SK-N-MC (cell line): ENCODE measurements at regions not wholly inside any gene's neighbourhood (a gene's known extent, or its start where the extent isn't known, plus 50 kb on each side); places are given as distances from the start of the nearest gene placed in this dataset.

Experiments
- DNase-seq: peaks from one replicate; pipeline ENCODE4 v3.0.0-alpha.2; 2011; ENCODE audit warnings: low read depth, low spot score
- H3K27ac ChIP-seq: fragments of 200-600 bp; sonication (generic); 2 replicates; pipeline ENCODE4 v1.5.1; 2016; ENCODE audit warnings: mixed run types
- H3K36me3 ChIP-seq: fragments of 200-600 bp; sonication (generic); 2 replicates; pipeline ENCODE4 v1.6.1; 2017; ENCODE audit warnings: antibody characterized with exemption, low read length, mixed read lengths; ENCODE audit not compliant: insufficient read depth
- H3K4me3 ChIP-seq: fragments of 200-600 bp; sonication (generic); 2 replicates; pipeline ENCODE4 v1.5.1; 2016
- H3K9ac ChIP-seq: fragments of 200-600 bp; sonication (generic); 2 replicates; pipeline ENCODE4 v1.8.0; 2017; ENCODE audit warnings: mixed run types, mixed read lengths; ENCODE audit not compliant: insufficient read length
- H3K9me3 ChIP-seq: fragments of 200-600 bp; sonication (generic); 2 replicates; pipeline ENCODE4 v1.6.1; 2017; ENCODE audit warnings: low read depth, mild to moderate bottlenecking, antibody characterized with exemption, low read length, moderate library complexity, mixed read lengths
- EZH2 ChIP-seq: fragments of 200-600 bp; sonication (generic); IDR thresholded peaks from one replicate; pipeline ENCODE4 v1.6.1; 2017; ENCODE audit warnings: antibody characterized with exemption
- FOXP2 ChIP-seq: optimal IDR thresholded peaks from 2 replicates; pipeline ENCODE3; 2011; ENCODE audit warnings: mild to moderate bottlenecking, moderate library complexity; ENCODE audit not compliant: insufficient read depth; ENCODE audit errors: extremely low read length, control extremely low read depth
- POLR2AphosphoS5 ChIP-seq: IDR thresholded peaks from 2 replicates; pipeline ENCODE4 v1.6.1; 2012; ENCODE audit warnings: mild to moderate bottlenecking, low read depth, low read length, borderline replicate concordance

DNA sequence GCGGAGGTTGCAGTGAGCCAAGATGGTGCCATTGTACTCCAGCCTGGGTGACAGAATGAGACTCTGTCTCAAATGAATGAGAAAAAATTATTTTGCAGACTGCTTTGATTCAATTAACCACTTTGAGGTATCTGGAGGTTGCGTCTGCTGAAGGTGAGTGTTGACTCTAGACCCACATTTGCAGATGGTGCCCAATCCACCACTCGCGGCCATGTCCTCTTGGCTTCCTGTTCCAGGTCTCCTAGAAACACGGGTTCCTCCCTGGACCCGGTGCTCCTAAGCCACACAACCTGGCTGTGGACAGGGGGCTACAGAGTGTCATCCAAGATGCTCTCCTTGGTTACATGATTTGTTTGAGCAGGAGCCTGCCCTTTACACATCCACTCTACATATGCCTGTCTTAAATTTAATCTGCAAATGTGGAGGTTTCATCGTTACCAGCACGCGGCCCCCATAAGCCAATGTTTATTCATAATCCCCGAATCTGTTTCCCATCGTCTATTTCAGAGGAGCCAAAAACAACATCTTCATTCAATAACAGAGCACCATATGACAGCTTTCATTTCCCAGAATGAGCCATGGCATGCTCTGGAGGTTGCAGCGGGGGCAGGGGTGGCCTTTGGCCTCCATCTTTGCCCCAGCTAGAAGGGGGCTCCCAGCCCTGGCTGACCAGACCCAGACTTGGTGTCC, 377.2 kb downstream of the CTTN start:
- Histone ChIP-seq H3K4me3 (no peak overlapping the region), H3K9ac (no peak overlapping the region), H3K36me3 (no peaks in the 10 kb centered on the region), H3K27ac (no peak overlapping the region), H3K9me3 (no peaks in the 10 kb centered on the region)
- DNase-seq, result no peak
- TF ChIP-seq POLR2AphosphoS5, result no peak
- TF ChIP-seq FOXP2, result no peak
- TF ChIP-seq EZH2, result no peak

DNA sequence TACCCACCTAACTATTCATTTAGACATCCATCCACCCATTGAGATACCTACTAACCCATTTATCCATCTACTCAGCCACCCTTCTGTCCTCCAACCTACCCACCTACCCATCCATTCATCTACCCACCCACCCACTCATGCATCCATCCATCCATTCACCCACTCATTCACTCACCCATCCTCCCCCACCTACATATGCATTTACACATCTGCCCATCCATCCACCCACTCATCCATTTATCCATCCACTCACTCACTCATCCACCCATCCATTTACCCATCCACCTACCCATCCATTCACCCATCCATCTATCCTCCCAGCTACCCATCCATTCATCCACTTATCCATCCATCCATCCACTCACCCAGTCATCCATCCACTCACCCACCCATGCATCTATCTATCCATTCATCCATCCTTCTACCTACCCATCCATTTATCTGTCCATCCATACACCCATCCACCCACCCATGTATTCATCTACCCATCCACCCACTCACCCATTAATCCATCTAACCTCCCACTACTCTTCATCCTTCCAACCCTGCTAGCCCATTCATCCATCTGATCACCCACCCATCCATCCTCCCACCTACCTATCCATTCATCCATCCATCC, 378.7 kb downstream of the CTTN start:
- no peak overlapping the region for H3K27ac ChIP-seq
- no peak for TF ChIP-seq FOXP2
- TF ChIP-seq POLR2AphosphoS5, result no peak
- TF ChIP-seq EZH2, result no peak
- no peaks in the 10 kb centered on the region for H3K36me3 ChIP-seq
- H3K4me3 ChIP-seq, result no peak overlapping the region
- H3K9ac ChIP-seq, result no peak overlapping the region
- DNase-seq, result no peak
- no peaks in the 10 kb centered on the region for H3K9me3 ChIP-seq

DNA sequence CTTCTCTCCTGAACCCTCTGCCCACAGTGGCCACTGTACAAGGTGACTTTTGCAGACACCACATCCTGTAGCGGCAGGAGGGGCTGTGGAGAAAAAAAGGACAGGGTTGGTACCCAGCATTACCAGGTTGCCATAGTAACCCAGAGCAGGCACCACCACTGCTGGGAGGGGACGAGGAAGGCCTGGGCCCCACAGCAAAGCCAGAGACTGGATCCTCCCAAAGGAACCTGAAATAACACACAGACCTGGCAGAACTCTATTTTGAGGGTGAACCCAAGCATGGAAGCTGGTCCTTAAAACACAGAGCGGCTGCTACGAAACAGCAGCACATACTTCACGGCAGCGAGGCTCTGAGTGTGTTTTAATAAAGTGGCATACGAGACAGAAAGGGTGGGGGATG, 380.6 kb downstream of the CTTN start:
- Histone ChIP-seq H3K9me3 (no peaks in the 10 kb centered on the region), H3K9ac (no peak overlapping the region), H3K27ac (no peak overlapping the region), H3K4me3 (no peak overlapping the region), H3K36me3 (no peaks in the 10 kb centered on the region)
- no peak for TF ChIP-seq EZH2
- TF ChIP-seq POLR2AphosphoS5, result no peak
- no peak for TF ChIP-seq FOXP2
- DNase-seq, result no peak

DNA sequence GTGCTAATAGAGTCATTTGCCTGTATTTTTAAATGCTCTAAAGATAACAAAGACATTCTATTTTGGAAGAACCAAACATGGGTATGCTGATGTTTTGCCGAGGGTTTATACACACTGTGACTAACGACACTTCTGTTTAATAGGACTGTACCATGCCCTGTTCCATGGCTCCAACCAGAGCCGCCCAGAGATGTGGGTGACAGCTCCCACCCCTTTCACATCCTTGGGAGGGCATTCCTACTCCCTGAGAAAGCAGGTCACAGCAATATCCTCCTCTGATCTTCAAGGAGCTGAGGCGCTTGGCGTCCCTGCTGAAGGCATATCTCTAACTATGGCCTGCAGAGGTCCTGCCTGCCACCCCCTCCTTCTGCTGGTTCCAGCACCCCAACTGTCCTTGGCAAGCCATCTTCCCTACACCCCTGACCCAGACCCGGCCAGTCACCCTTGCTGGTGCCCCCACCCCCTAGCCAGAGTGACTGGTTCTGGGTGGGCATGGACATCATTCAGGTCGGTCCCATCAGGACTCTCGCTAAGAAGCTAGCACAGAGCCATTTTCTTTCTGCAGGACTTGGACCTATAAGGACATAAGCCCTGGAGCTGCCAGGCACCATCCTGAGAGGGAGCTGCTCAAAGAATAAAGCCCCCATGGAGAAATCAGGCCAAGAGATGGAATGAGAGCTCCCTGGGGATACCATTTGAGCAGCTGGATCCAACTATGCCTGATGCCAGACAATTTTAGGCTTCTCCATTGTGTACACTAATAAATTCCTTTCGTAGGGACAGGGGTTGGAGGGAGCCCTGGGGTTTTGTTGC, 381.3 kb downstream of the CTTN start:
- TF ChIP-seq EZH2 (no peak), POLR2AphosphoS5 (no peak), FOXP2 (no peak)
- Histone ChIP-seq H3K9ac (no peak overlapping the region), H3K4me3 (no peak overlapping the region), H3K27ac (no peak overlapping the region), H3K36me3 (no peaks in the 10 kb centered on the region), H3K9me3 (no peaks in the 10 kb centered on the region)
- DNase-seq, result no peak

DNA sequence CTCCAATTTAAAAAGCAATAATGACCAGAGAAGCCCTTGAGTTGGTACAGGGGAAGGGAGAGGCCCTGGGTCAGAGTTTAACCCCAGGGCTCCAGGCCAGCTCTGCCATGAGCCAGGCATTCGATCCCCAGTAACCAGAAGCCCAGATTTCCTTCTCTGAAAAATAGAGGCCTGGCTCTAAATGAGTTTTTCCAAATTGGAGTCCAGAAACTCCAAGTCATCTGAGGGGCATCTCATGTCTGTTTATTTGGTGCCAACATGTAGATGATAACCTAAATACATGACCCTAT, 381.9 kb downstream of the CTTN start:
- Histone ChIP-seq H3K4me3 (no peak overlapping the region), H3K9ac (no peak overlapping the region), H3K27ac (no peak overlapping the region), H3K36me3 (no peaks in the 10 kb centered on the region), H3K9me3 (no peaks in the 10 kb centered on the region)
- no peak for DNase-seq
- TF ChIP-seq EZH2 (no peak), POLR2AphosphoS5 (no peak), FOXP2 (no peak)

DNA sequence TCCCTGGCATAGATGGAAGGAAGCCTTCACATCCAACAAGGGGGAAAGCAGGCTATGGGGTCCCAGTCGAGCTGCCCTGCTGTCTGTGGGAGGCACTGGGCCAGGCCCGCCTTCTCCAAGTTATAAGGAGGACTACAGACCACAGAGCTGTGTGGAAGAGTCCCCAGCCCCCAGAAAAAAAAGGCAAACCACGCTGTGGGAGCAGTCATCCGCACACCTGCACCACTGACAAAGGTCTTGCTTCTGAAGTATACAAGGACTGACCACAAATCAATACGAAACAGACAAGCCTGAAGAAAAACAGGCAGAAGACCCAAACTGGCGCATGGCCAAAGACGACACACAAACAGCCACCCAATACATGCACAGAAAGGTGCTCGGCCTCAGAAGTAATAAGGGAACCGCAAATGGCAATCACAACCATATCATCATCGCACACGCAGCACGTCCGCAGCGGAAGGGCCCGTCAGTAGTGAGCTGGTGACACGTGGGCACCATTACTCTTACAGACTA, 384.1 kb downstream of the CTTN start:
- TF ChIP-seq POLR2AphosphoS5 (no peak), EZH2 (no peak), FOXP2 (no peak)

DNA sequence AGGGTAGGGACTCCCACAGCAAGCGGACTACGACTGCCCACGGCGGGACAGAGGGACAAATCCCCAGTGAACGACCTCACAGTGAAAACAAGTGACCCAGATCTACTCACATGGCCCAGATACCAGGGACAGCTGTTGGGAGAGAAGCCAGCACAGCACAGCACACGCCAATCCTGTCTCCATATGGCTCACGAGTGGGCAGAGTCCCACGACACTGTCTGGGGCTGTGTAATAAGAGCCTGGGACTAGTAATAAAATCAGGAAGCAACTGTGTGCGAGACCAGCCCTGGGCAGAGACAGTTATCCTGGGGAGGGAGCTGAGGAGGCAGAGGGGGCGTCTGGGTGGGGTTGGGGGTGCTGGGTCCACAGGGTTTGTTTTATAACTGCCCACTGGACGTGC, 385.0 kb downstream of the CTTN start:
- TF ChIP-seq FOXP2 (no peak), POLR2AphosphoS5 (no peak), EZH2 (no peak)
- no peak for DNase-seq
- Histone ChIP-seq H3K4me3 (no peak overlapping the region), H3K9me3 (no peaks in the 10 kb centered on the region), H3K27ac (no peak overlapping the region), H3K36me3 (no peaks in the 10 kb centered on the region), H3K9ac (no peak overlapping the region)

More for the DNA sequence above, 384.1 kb downstream of the CTTN start:
- Histone ChIP-seq H3K4me3 (no peak overlapping the region), H3K36me3 (no peaks in the 10 kb centered on the region), H3K27ac (no peak overlapping the region), H3K9ac (no peak overlapping the region), H3K9me3 (no peaks in the 10 kb centered on the region)
- no peak for DNase-seq

DNA sequence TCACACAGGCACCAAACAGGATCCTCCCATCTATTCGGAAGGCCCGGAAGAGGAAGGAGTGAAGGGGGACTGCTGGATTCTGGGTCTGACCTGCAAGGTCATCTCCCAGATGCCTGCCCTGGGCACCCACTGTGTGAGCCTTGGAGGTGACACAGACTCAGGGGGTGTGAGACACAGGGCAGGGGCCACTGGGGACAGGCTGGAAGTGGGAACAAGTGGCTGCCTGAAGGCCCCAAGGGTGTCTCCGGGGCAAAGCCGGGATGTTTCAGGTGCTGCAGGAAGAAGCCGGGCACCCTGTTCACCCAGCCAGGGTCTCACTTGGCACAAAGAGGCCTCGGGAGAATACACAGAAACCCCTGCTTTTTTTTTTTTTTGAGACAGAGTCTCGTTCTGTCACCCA, 385.5 kb downstream of the CTTN start:
- Histone ChIP-seq H3K4me3 (no peak overlapping the region), H3K36me3 (no peaks in the 10 kb centered on the region), H3K9me3 (no peaks in the 10 kb centered on the region), H3K9ac (no peak overlapping the region), H3K27ac (no peak overlapping the region)
- DNase-seq, result no peak
- TF ChIP-seq POLR2AphosphoS5, result no peak
- no peak for TF ChIP-seq EZH2
- no peak for TF ChIP-seq FOXP2
